ENCODE measurements at regions not wholly inside any gene's neighbourhood (a gene's known extent, or its start where the extent isn't known, plus 50 kb on each side); places are given as distances from the start of the nearest gene placed in this dataset.
A peak's percentile ranks its signal among the peaks of the same experiment; 100 is the strongest.

- H3K4me3 ChIP-seq (ENCODE audit: low read depth, low read length) = no peak overlapping the region
- DNase-seq (ENCODE audit: low read depth) = no peak
- TF ChIP-seq CTCF (conservative IDR thresholded peaks at IDR 0.05; ENCODE audit: low read depth, low read length) = peak; percentile 35
These were observed 58.6 kb upstream of the GJB5 start for GRCh38 chr1:34696230-34696629.

- no peak for DNase-seq (ENCODE audit: low read depth)
- no peak for TF ChIP-seq CTCF (conservative IDR thresholded peaks at IDR 0.05; ENCODE audit: low read depth, low read length)
These were observed 57.9 kb upstream of the GJB5 start for GRCh38 chr1:34696981-34697380.

GRCh38 chr1:34697818-34698217, 57.0 kb upstream of the GJB5 start:
- TF ChIP-seq CTCF (conservative IDR thresholded peaks at IDR 0.05; ENCODE audit: low read depth, low read length) = no peak
- no peak overlapping the region for H3K4me3 ChIP-seq (ENCODE audit: low read depth, low read length)
- DNase-seq (ENCODE audit: low read depth) = no peak

More at GRCh38 chr1:34696981-34697380, 57.9 kb upstream of the GJB5 start:
- no peak overlapping the region for H3K4me3 ChIP-seq (ENCODE audit: low read depth, low read length)

- no peak for TF ChIP-seq CTCF (conservative IDR thresholded peaks at IDR 0.05; ENCODE audit: low read depth, low read length)
- H3K4me3 ChIP-seq (ENCODE audit: low read depth, low read length) = no peak overlapping the region
- no peak for DNase-seq (ENCODE audit: low read depth)
These were observed 53.4 kb upstream of the GJB5 start for GRCh38 chr1:34701326-34702060.
